AG09319 (cell line): ENCODE measurements at regions not wholly inside any gene's neighbourhood (a gene's known extent, or its start where the extent isn't known, plus 50 kb on each side); places are given as distances from the start of the nearest gene placed in this dataset.
A peak's percentile ranks its signal among the peaks of the same experiment; 100 is the strongest.
"Not testable (repeated sequence)": the region's sequence is repeated elsewhere in the genome, so short reads cannot be mapped to it uniquely, and the experiment has no call there.

Experiments used
- DNase-seq: peaks from one replicate; pipeline ENCODE4 v3.0.0-alpha.2; 2010; ENCODE audit warnings: low read depth; ENCODE audit errors: extremely low read depth
- CTCF ChIP-seq: IDR thresholded peaks from 2 replicates; pipeline ENCODE4 v1.5.1; 2011; ENCODE audit warnings: low read depth, mild to moderate bottlenecking, inconsistent platforms, low read length, moderate library complexity

GRCh38 chr6:9131201-9131600, 695.9 kb upstream of the SLC35B3 start:
- no peak for TF ChIP-seq CTCF

GRCh38 chr6:9128970-9129369, 693.6 kb upstream of the SLC35B3 start:
- TF ChIP-seq CTCF, result no peak
- no peak for DNase-seq

More at GRCh38 chr6:9131201-9131600, 695.9 kb upstream of the SLC35B3 start:
- DNase-seq, result no peak

- DNase-seq, result no peak
- TF ChIP-seq CTCF, result no peak
These were observed 691.7 kb upstream of the SLC35B3 start for GRCh38 chr6:9126878-9127560.

- not testable (repeated sequence) for DNase-seq
These were observed 690.7 kb upstream of the SLC35B3 start for GRCh38 chr6:9126034-9126433.

- DNase-seq, result peak; percentile 56
- TF ChIP-seq CTCF, result no peak
These were observed 686.2 kb upstream of the SLC35B3 start for GRCh38 chr6:9121549-9121948.

GRCh38 chr6:9116026-9116425, 680.7 kb upstream of the SLC35B3 start:
- peak; percentile 77 for DNase-seq
- no peak for TF ChIP-seq CTCF

- no peak for TF ChIP-seq CTCF
- no peak for DNase-seq
These were observed 677.2 kb upstream of the SLC35B3 start for GRCh38 chr6:9112544-9112943.

- TF ChIP-seq CTCF, result no peak
- DNase-seq, result no peak
These were observed 668.7 kb upstream of the SLC35B3 start for GRCh38 chr6:9103876-9104521.
